WTC11 (cell line): ENCODE measurements at regions not wholly inside any gene's neighbourhood (a gene's known extent, or its start where the extent isn't known, plus 50 kb on each side); places are given as distances from the start of the nearest gene placed in this dataset.

Source experiments
- ATAC-seq: fragments of 200-7000 bp; cut with Tn5 transposase; 2 replicates; pipeline ENCODE4 v1.10.0; 2021; ENCODE audit warnings: mild to moderate bottlenecking, moderate library complexity
- CTCF ChIA-PET: fragments of 300-600 bp; sonication (Branson Sonifier 250); formaldehyde crosslinking; loops from one replicate; lab custom pipeline; 2021; ENCODE audit warnings: antibody characterized with exemption; lab: Charles Lee
- POLR2A ChIA-PET: fragments of 350-600 bp; sonication (Branson Sonifier 250); formaldehyde crosslinking; loops from one replicate; lab custom pipeline; 2021; ENCODE audit warnings: antibody characterized with exemption; lab: Charles Lee
- DNase-seq: peaks from one replicate; pipeline ENCODE4 v3.0.0; 2021; ENCODE audit warnings: low spot score
- H3K27ac Mint-ChIP-seq: 2 replicates; pipeline ENCODE4 v1.8.0; 2021; ENCODE audit warnings: mixed read lengths
- H3K27me3 Mint-ChIP-seq: 2 replicates; pipeline ENCODE4 v1.8.0; 2021; ENCODE audit warnings: low read depth, mild to moderate bottlenecking, moderate library complexity, mixed read lengths
- H3K36me3 Mint-ChIP-seq: 2 replicates; pipeline ENCODE4 v1.8.0; 2021; ENCODE audit warnings: mixed read lengths
- H3K4me1 Mint-ChIP-seq: 2 replicates; pipeline ENCODE4 v1.8.0; 2022; ENCODE audit warnings: mixed read lengths
- H3K4me3 Mint-ChIP-seq: 2 replicates; pipeline ENCODE4 v1.8.0; 2021; ENCODE audit warnings: mild to moderate bottlenecking, moderate library complexity, mixed read lengths
- H3K9me3 Mint-ChIP-seq: 2 replicates; pipeline ENCODE4 v1.8.0; 2021; ENCODE audit warnings: mixed read lengths
- ARID4B ChIP-seq: sonication (generic); formaldehyde crosslinking; IDR thresholded peaks from 2 replicates; pipeline ENCODE4 v1.8.0; 2023; ENCODE audit warnings: missing genetic modification reagents, mild to moderate bottlenecking, borderline replicate concordance
- ATF1 ChIP-seq: sonication (generic); formaldehyde crosslinking; IDR thresholded peaks from 2 replicates; pipeline ENCODE4 v1.8.1; 2023; ENCODE audit warnings: mild to moderate bottlenecking, moderate library complexity, missing genetic modification reagents
- CDX4 ChIP-seq: fragments of 250-450 bp; sonication (Bioruptor Pico); IDR thresholded peaks from 2 replicates; pipeline ENCODE4 v1.9.0; 2021; ENCODE audit warnings: moderate library complexity, mild to moderate bottlenecking, inconsistent platforms, borderline replicate concordance
- CREM ChIP-seq: sonication (generic); formaldehyde crosslinking; IDR thresholded peaks from 2 replicates; pipeline ENCODE4 v1.8.1; 2022; ENCODE audit warnings: mild to moderate bottlenecking, missing genetic modification reagents, moderate library complexity
- CTCF ChIP-seq: fragments of 200-600 bp; IDR thresholded peaks from 2 replicates; pipeline ENCODE4 v1.8.0; 2022; ENCODE audit warnings: antibody characterized with exemption
- ERG ChIP-seq: fragments of 250-450 bp; sonication (Bioruptor Pico); IDR thresholded peaks from 2 replicates; pipeline ENCODE4 v1.8.0; 2021; ENCODE audit warnings: mild to moderate bottlenecking
- ESRRA ChIP-seq: sonication (generic); formaldehyde crosslinking; IDR thresholded peaks from 2 replicates; pipeline ENCODE4 v1.8.1; 2022; ENCODE audit warnings: mild to moderate bottlenecking, missing genetic modification reagents, borderline replicate concordance
- FOXP4 ChIP-seq: sonication (generic); formaldehyde crosslinking; IDR thresholded peaks from 2 replicates; pipeline ENCODE4 v1.8.0; 2022; ENCODE audit warnings: mild to moderate bottlenecking, missing genetic modification reagents
- GTF2I ChIP-seq: fragments of 250-450 bp; sonication (Bioruptor Pico); conservative IDR thresholded peaks from 2 replicates; pipeline ENCODE4 v1.4.0; 2021; ENCODE audit warnings: mild to moderate bottlenecking
- IRF2 ChIP-seq: sonication (generic); formaldehyde crosslinking; IDR thresholded peaks from 2 replicates; pipeline ENCODE4 v1.8.0; 2022; ENCODE audit warnings: low read depth, missing genetic modification reagents, borderline replicate concordance
- KAT7 ChIP-seq: sonication (generic); formaldehyde crosslinking; IDR thresholded peaks from 2 replicates; pipeline ENCODE4 v1.8.1; 2023; ENCODE audit warnings: missing genetic modification reagents, mild to moderate bottlenecking, borderline replicate concordance
- MLX ChIP-seq: sonication (generic); formaldehyde crosslinking; IDR thresholded peaks from 2 replicates; pipeline ENCODE4 v1.8.1; 2023; ENCODE audit warnings: mild to moderate bottlenecking, missing genetic modification reagents, moderate library complexity
- NR1H2 ChIP-seq: sonication (generic); formaldehyde crosslinking; IDR thresholded peaks from 2 replicates; pipeline ENCODE4 v1.9.0; 2021; ENCODE audit warnings: mild to moderate bottlenecking, moderate library complexity, missing genetic modification reagents
- NR3C1 ChIP-seq: sonication (generic); formaldehyde crosslinking; conservative IDR thresholded peaks from 2 replicates; pipeline ENCODE4 v1.8.1; 2023; ENCODE audit warnings: low read depth, mild to moderate bottlenecking, missing genetic modification reagents
- OVOL2 ChIP-seq: fragments of 250-450 bp; sonication (Bioruptor Pico); IDR thresholded peaks from 2 replicates; pipeline ENCODE4 v1.9.0; 2021; ENCODE audit warnings: mild to moderate bottlenecking, borderline replicate concordance
- SP1 ChIP-seq: sonication (generic); formaldehyde crosslinking; conservative IDR thresholded peaks from 2 replicates; pipeline ENCODE4 v1.8.1; 2022; ENCODE audit warnings: missing genetic modification reagents
- TEAD4 ChIP-seq: sonication (generic); formaldehyde crosslinking; IDR thresholded peaks from 2 replicates; pipeline ENCODE4 v1.8.0; 2022; ENCODE audit warnings: mild to moderate bottlenecking, missing genetic modification reagents
- TP53 ChIP-seq: sonication (generic); formaldehyde crosslinking; IDR thresholded peaks from 2 replicates; pipeline ENCODE4 v1.8.1; 2023; ENCODE audit warnings: mild to moderate bottlenecking, missing genetic modification reagents
- ZNF121 ChIP-seq: sonication (generic); formaldehyde crosslinking; IDR thresholded peaks from 2 replicates; pipeline ENCODE4 v1.8.0; 2023; ENCODE audit warnings: missing genetic modification reagents
- ZNF219 ChIP-seq: sonication (generic); formaldehyde crosslinking; IDR thresholded peaks from 2 replicates; pipeline ENCODE4 v1.8.0; 2023; ENCODE audit warnings: missing genetic modification reagents, mild to moderate bottlenecking, borderline replicate concordance

GRCh38 chr12:32030151-32030550 lies 70.9 kb downstream of the RESF1 start:
- DNase-seq (no peak), ATAC-seq (no peak)
- ChIA-PET CTCF (no interaction called here), POLR2A (no interaction called here)
- Mint-ChIP-seq H3K4me1 (peaks cover 55% of the 10 kb centered on the region), H3K9me3 (no peaks in the 10 kb centered on the region), H3K4me3 (no peak overlapping the region), H3K27me3 (no peaks in the 10 kb centered on the region), H3K27ac (no peak overlapping the region), H3K36me3 (no peaks in the 10 kb centered on the region)
- TF ChIP-seq TEAD4 (CRISPR knock-in tag) (no peak), ESRRA (CRISPR knock-in tag) (no peak), CTCF (no peak), SP1 (no peak), MLX (no peak), FOXP4 (CRISPR knock-in tag) (no peak), ERG (CRISPR knock-in tag) (no peak), CREM (CRISPR knock-in tag) (no peak), ZNF121 (CRISPR knock-in tag) (no peak), ZNF219 (CRISPR knock-in tag) (no peak), NR3C1 (CRISPR knock-in tag) (no peak), CDX4 (CRISPR knock-in tag) (no peak), OVOL2 (CRISPR knock-in tag) (no peak), GTF2I (CRISPR knock-in tag) (no peak), IRF2 (CRISPR knock-in tag) (no peak), ATF1 (CRISPR knock-in tag) (no peak), KAT7 (CRISPR knock-in tag) (no peak), TP53 (CRISPR knock-in tag) (no peak), NR1H2 (CRISPR knock-in tag) (no peak), ARID4B (CRISPR knock-in tag) (no peak)
